ENCODE measurements at regions not wholly inside any gene's neighbourhood (a gene's known extent, or its start where the extent isn't known, plus 50 kb on each side); places are given as distances from the start of the nearest gene placed in this dataset.

- Histone ChIP-seq H3T11ph (ENCODE audit: low read length) (no peak overlapping the region), H4K5ac (ENCODE audit: insufficient read length, low read depth, low read length) (no peak overlapping the region), H2BK5ac (ENCODE audit: insufficient read length, low read length) (no peak overlapping the region), H2BK15ac (ENCODE audit: low read depth, low read length) (no peak overlapping the region), H3K79me1 (ENCODE audit: insufficient read depth, low read depth, low read length, poor library complexity, severe bottlenecking) (no peaks in the 10 kb centered on the region), H3K23ac (ENCODE audit: insufficient read length, low read depth, low read length) (no peak overlapping the region), H4K8ac (replicated peaks; ENCODE audit: insufficient read length, low read depth, low read length) (no peak overlapping the region), H4K91ac (ENCODE audit: insufficient read length, low read depth, low read length) (no peak overlapping the region), H3K4ac (ENCODE audit: low read depth, low read length) (no peak overlapping the region), H3K23me2 (ENCODE audit: insufficient read length, low read depth, low read length, poor library complexity, severe bottlenecking) (no peaks in the 10 kb centered on the region), H3K4me1 (ENCODE audit: insufficient read depth, low read length) (no peaks in the 10 kb centered on the region), H3K27me3 (ENCODE audit: insufficient read depth, low read length) (no peaks in the 10 kb centered on the region), H3K27ac (ENCODE audit: insufficient read length, low read depth, low read length) (no peak overlapping the region), H3K79me2 (ENCODE audit: insufficient read depth, low read length) (no peaks in the 10 kb centered on the region), H3K56ac (ENCODE audit: insufficient read length, low read depth, low read length) (no peak overlapping the region), H2BK120ac (ENCODE audit: low read depth, low read length, poor library complexity, severe bottlenecking) (no peak overlapping the region), H3K4me2 (ENCODE audit: insufficient read depth, insufficient read length, low read length) (no peak overlapping the region), H3K9ac (ENCODE audit: extremely low read depth, insufficient read length, low read length) (no peak overlapping the region), H2AFZ (ENCODE audit: low read length) (no peak overlapping the region), H3K9me3 (ENCODE audit: control insufficient read depth, low read depth, low read length) (no peaks in the 10 kb centered on the region), H2BK20ac (ENCODE audit: low read depth, low read length, poor library complexity, severe bottlenecking) (no peak overlapping the region), H3K14ac (ENCODE audit: insufficient read depth, low read length) (no peak overlapping the region), H2BK12ac (ENCODE audit: insufficient read length, low read depth, low read length) (no peak overlapping the region), H3K18ac (ENCODE audit: insufficient read length, low read depth, low read length) (no peak overlapping the region), H4K20me1 (ENCODE audit: control insufficient read depth, insufficient read depth, insufficient read length) (no peaks in the 10 kb centered on the region), H2AK5ac (ENCODE audit: insufficient read length, low read length) (no peak overlapping the region)
- WGBS (ENCODE audit: extremely low coverage, insufficient read length, low lambda C conversion rate), result no CpG with 5 or more reads among the region's 1 CpG
- no peaks in the 10 kb centered on the region for H3K4me1 Mint-ChIP-seq
- no peaks in the 10 kb centered on the region for H3K27me3 Mint-ChIP-seq (ENCODE audit: low read depth)
- no peak overlapping the region for H3K27ac Mint-ChIP-seq
- no peaks in the 10 kb centered on the region; a peak in 2 of 7 replicates for H3K36me3 Mint-ChIP-seq (ENCODE audit: insufficient read depth in 1 of 3, low read depth in 3 of 3)
- TF ChIP-seq, protein P1, sequence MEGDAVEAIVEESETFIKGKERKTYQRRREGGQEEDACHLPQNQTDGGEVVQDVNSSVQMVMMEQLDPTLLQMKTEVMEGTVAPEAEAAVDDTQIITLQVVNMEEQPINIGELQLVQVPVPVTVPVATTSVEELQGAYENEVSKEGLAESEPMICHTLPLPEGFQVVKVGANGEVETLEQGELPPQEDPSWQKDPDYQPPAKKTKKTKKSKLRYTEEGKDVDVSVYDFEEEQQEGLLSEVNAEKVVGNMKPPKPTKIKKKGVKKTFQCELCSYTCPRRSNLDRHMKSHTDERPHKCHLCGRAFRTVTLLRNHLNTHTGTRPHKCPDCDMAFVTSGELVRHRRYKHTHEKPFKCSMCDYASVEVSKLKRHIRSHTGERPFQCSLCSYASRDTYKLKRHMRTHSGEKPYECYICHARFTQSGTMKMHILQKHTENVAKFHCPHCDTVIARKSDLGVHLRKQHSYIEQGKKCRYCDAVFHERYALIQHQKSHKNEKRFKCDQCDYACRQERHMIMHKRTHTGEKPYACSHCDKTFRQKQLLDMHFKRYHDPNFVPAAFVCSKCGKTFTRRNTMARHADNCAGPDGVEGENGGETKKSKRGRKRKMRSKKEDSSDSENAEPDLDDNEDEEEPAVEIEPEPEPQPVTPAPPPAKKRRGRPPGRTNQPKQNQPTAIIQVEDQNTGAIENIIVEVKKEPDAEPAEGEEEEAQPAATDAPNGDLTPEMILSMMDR (conservative IDR thresholded peaks at IDR 0.05), result no peak
- no peak for DNase-seq
- peaks cover 2 to 7% of the 10 kb centered on the region in 2 experiments; a peak in 3 of 5 replicates for H3K9me3 Mint-ChIP-seq
- no peak overlapping the region for H3K4me3 Mint-ChIP-seq
Measured at GRCh38 chr12:23088594-23088993, 463.6 kb downstream of the ETNK1 start.
